Cardiac fibroblast (primary cell): ENCODE measurements at regions not wholly inside any gene's neighbourhood (a gene's known extent, or its start where the extent isn't known, plus 50 kb on each side); places are given as distances from the start of the nearest gene placed in this dataset.

Experiments
- DNase-seq, 2 donors: peaks; one replicate each; pipeline versions ENCODE4 v3.0.0 to v3.0.0-alpha.2; 2010; ENCODE audit warnings: low read depth in 2 of 2
- H3K4me3 ChIP-seq, 2 donors: replicated peaks in 1 of 2; 1 replicate in 1 of 2; 2 replicates in 1 of 2; pipeline ENCODE4 v1.5.1; 2011; ENCODE audit warnings: low read depth in 2 of 2, low read length in 2 of 2, mild to moderate bottlenecking in 2 of 2, moderate library complexity in 1 of 2
- CTCF ChIP-seq: IDR thresholded peaks from one replicate; pipeline ENCODE4 v1.5.1; 2011; ENCODE audit warnings: low read depth, mild to moderate bottlenecking, low read length, inconsistent platforms

GRCh38 chr1:203421246-203421645 is 54.4 kb upstream of the PRELP start:
- DNase-seq, result no peak
- no peak for TF ChIP-seq CTCF
- no peak overlapping the region for H3K4me3 ChIP-seq

GRCh38 chr1:203422116-203422515 is 53.5 kb upstream of the PRELP start:
- no peak overlapping the region for H3K4me3 ChIP-seq
- no peak for TF ChIP-seq CTCF
- DNase-seq, result no peak

GRCh38 chr1:203422656-203423055 is 53.0 kb upstream of the PRELP start:
- no peak overlapping the region for H3K4me3 ChIP-seq
- DNase-seq, result no peak
- no peak for TF ChIP-seq CTCF

- no peak for DNase-seq
- H3K4me3 ChIP-seq, result no peak overlapping the region
- no peak for TF ChIP-seq CTCF
Measured at GRCh38 chr1:203424285-203424684, 51.3 kb upstream of the PRELP start.

GRCh38 chr1:203424861-203425662 is 50.5 kb upstream of the PRELP start:
- no peak overlapping the region for H3K4me3 ChIP-seq
- no peak for TF ChIP-seq CTCF
- no peak for DNase-seq

- no peak for TF ChIP-seq CTCF
- no peak for DNase-seq
- no peak overlapping the region for H3K4me3 ChIP-seq
Measured at GRCh38 chr1:203425663-203425975, 50.0 kb upstream of the PRELP start.
